Urinary bladder (tissue), 3 donors: ENCODE measurements at regions not wholly inside any gene's neighbourhood (a gene's known extent, or its start where the extent isn't known, plus 50 kb on each side); places are given as distances from the start of the nearest gene placed in this dataset.

Experiments
- DNase-seq: peaks from one replicate; pipeline ENCODE4 v3.0.0-alpha.2; 2015; ENCODE audit errors: extremely low spot score
- H3K27ac ChIP-seq: one replicate; pipeline ENCODE4 v1.5.1; 2013; ENCODE audit warnings: low read depth, mild to moderate bottlenecking, moderate library complexity
- H3K36me3 ChIP-seq: one replicate; pipeline ENCODE4 v1.6.1; 2013; ENCODE audit warnings: mild to moderate bottlenecking, moderate library complexity; ENCODE audit not compliant: insufficient read depth
- H3K4me1 ChIP-seq: one replicate; pipeline ENCODE4 v1.6.1; 2013; ENCODE audit warnings: mild to moderate bottlenecking, moderate library complexity; ENCODE audit not compliant: insufficient read depth
- H3K4me3 ChIP-seq: one replicate; pipeline ENCODE4 v1.5.1; 2013; ENCODE audit warnings: low read depth, low read length
- WGBS: extraction: QIAGEN DNeasy Blood & Tissue Kit; methylation state at CpG from one replicate; pipeline ENCODE4 v1.1.7; 2013; 5-methylcytosine and 5-hydroxymethylcytosine counted together
- donor health status: healthy with polysubstance abuse.
- donor health status: healthy.

GRCh38 chr3:28718074-28718849 lies 369.6 kb upstream of the AZI2 start:
- Histone ChIP-seq H3K4me1 (no peaks in the 10 kb centered on the region), H3K27ac (no peak overlapping the region), H3K36me3 (no peaks in the 10 kb centered on the region), H3K4me3 (no peak overlapping the region)
- no peak for DNase-seq
- 74% methylated on average over 4 of the region's 4 CpGs for WGBS

DNA sequence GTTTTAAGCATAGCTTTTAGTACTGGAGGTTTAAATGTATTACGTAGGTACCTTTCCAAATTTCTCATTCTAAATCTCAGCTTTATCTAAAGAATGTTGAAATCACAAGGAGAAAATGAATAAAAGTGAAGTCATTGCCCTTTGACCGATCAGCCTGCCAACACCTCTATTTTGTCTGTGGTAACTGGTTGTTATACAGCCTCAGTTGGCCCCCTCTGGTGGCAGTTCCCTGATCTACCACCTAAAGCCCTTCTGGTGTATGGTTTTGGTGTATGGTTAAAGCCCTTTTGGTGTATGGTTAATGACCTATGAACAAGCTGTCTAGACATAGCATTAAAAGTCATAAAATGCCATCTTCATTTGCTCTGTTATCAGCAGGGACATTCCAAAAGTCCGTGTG lies 378.2 kb upstream of the AZI2 start:
- 45% methylated on average over 3 of the region's 3 CpGs for WGBS
- Histone ChIP-seq H3K36me3 (no peaks in the 10 kb centered on the region), H3K4me1 (no peaks in the 10 kb centered on the region), H3K27ac (no peak overlapping the region), H3K4me3 (no peak overlapping the region)
- DNase-seq, result no peak

DNA sequence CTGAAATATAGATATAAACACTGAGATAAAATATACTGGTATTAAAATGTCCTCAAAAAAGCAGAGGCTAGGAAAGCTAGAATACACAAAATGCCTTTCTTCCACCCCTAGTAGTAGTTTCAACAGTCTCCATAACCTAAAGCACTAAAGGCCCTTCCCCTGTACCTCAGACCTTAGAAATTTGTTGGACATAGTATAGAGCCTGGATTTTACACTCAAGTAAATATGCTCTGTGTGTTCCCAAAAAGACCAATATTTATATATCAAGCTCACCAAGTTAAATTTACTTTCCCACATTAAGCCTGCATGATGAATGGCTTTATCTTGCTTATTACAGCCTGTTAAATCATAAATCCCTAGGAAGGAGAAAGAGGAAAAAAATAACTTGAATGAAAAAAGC lies 378.7 kb upstream of the AZI2 start:
- H3K4me3 ChIP-seq, result no peak overlapping the region
- no peaks in the 10 kb centered on the region for H3K36me3 ChIP-seq
- no peak overlapping the region for H3K27ac ChIP-seq
- H3K4me1 ChIP-seq, result no peaks in the 10 kb centered on the region
- no peak for DNase-seq

GRCh38 chr3:28738425-28738824 lies 389.8 kb upstream of the AZI2 start:
- 84% methylated on average over 2 of the region's 2 CpGs for WGBS
- H3K36me3 ChIP-seq, result no peaks in the 10 kb centered on the region
- no peak overlapping the region for H3K27ac ChIP-seq
- no peak for DNase-seq
- H3K4me1 ChIP-seq, result no peaks in the 10 kb centered on the region
- no peak overlapping the region for H3K4me3 ChIP-seq

DNA sequence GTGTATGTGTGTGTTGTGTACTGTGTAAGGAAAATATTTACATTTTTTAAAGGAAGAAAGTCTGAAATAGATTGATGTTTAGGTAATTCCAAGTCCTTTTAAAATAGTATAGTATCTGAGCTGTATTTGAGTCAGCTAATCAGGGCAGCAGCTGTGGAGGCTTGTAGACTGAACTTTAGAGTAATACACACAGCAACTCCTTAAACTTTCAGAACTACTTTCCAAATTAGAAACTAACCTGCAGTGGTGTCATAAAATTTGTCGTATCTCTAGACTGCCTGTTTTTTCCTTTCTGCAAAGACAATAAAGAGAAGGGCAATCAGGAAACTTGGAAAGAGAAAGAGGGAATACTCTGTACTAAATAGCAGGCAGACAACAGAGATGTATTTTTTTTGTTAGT lies 391.0 kb upstream of the AZI2 start:
- Histone ChIP-seq H3K27ac (no peak overlapping the region), H3K4me1 (no peaks in the 10 kb centered on the region), H3K36me3 (no peaks in the 10 kb centered on the region), H3K4me3 (no peak overlapping the region)
- WGBS, result 45% methylated on average over 1 of the region's 1 CpG
- no peak for DNase-seq

DNA sequence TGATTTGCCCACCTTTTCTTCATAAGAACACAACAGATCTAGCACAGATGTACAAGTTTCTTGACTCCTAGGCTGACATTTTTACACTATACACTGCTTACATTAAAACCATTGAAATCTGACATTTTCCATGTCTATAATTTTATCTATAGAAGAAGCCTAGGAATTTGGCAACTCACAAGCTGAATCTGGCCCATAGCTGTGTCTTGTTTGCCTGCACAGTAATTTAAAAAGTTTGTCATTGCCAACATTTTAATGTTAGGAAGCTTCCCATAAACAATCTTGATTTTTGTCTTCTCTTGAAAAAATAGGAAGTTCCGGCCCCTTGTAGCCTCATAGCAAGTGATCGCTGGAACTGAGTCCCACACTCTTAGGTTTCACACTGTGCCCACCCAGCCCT lies 394.6 kb upstream of the AZI2 start:
- Histone ChIP-seq H3K4me3 (no peak overlapping the region), H3K4me1 (no peaks in the 10 kb centered on the region), H3K36me3 (no peaks in the 10 kb centered on the region), H3K27ac (no peak overlapping the region)
- DNase-seq, result no peak
- WGBS, result 82% methylated on average over 2 of the region's 2 CpGs

DNA sequence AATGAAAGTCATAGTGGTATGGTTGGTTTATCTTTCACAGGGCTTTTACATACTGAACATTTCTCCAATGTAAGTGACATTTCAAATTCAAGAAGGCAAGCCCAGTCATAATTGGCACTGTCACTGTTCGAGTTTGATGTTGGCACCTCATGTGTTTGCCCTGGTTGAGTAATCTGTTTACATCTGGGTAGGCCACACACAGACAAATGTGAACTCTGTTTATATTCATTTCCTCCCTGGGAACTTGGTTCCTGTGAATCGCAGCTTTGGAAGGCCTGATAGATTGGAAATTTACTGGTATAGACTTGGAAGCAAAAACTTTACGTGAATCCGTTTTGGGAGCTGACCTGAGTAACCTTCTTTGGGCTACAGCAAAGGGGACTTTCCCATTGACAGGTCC lies 395.2 kb upstream of the AZI2 start:
- H3K4me1 ChIP-seq, result no peaks in the 10 kb centered on the region
- no peaks in the 10 kb centered on the region for H3K36me3 ChIP-seq
- no peak for DNase-seq
- H3K27ac ChIP-seq, result no peak overlapping the region
- 64% methylated on average over 4 of the region's 4 CpGs for WGBS
- no peak overlapping the region for H3K4me3 ChIP-seq

DNA sequence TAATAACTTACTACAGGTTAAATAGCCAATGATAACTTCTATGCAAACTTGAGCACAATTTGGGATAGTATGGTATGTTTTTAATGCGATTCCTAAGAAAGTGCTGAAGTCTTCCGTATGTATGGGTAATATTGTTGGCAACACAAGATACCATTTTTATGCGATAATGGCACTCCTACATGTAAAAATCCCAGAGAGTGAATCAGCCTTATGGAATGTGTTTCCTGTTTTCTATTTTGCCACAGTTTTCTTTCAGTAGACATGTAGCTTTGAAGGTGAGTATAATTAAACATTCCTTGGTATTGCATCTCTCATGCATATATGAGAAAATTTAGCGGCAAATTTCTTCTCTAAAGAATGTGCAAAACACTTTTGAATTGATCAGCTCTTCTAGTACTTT lies 396.8 kb upstream of the AZI2 start:
- WGBS, result 83% methylated on average over 4 of the region's 4 CpGs
- Histone ChIP-seq H3K4me1 (no peaks in the 10 kb centered on the region), H3K27ac (no peak overlapping the region), H3K36me3 (no peaks in the 10 kb centered on the region), H3K4me3 (no peak overlapping the region)
- no peak for DNase-seq

DNA sequence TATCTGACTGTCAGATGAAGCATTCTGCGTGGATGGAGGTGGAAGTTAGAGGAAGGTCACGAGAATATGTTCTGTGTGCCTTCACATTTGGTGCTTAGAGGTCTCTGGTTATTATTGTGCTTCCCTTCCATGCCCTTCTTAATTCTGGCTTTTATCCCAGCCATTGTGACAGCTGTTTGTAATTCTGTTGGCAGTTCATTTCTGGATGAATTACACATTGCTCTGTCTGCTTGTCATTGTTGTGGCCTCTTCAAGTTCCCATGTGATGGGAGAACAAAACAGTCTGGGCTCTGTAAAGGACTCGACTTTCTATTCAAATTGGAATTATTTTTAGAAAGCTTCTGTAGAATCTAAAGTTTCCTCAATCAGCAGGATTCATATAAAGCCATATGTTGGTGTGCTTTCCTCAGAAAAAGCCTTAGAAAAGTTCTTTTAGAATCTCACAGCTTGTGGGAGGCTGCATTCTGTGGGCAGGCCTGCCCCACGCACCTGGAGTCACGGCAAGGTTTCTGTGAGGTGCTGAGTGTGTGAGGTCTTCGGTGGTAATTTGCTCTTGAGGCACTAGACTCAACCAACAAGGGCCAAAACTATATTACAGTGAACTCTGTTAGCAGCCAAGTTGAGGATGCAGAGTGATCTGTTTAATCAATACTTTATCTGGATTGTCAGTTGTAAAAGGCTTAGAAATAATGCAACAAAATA lies 397.4 kb upstream of the AZI2 start:
- Histone ChIP-seq H3K4me1 (no peaks in the 10 kb centered on the region), H3K27ac (no peak overlapping the region), H3K4me3 (no peak overlapping the region), H3K36me3 (no peaks in the 10 kb centered on the region)
- DNase-seq, result no peak
- WGBS, result 80% methylated on average over 6 of the region's 6 CpGs

- WGBS, result over 99% methylated on average over 2 of the region's 2 CpGs
- H3K4me3 ChIP-seq, result no peak overlapping the region
- DNase-seq, result no peak
- no peak overlapping the region for H3K27ac ChIP-seq
- H3K36me3 ChIP-seq, result no peaks in the 10 kb centered on the region
- H3K4me1 ChIP-seq, result no peaks in the 10 kb centered on the region
These were observed 398.4 kb upstream of the AZI2 start for GRCh38 chr3:28746990-28747389.

- 97% methylated on average over 2 of the region's 2 CpGs for WGBS
- Histone ChIP-seq H3K4me3 (no peak overlapping the region), H3K27ac (no peak overlapping the region), H3K36me3 (no peaks in the 10 kb centered on the region), H3K4me1 (no peaks in the 10 kb centered on the region)
- no peak for DNase-seq
These were observed 403.2 kb upstream of the AZI2 start for GRCh38 chr3:28751864-28752263.

- 88% methylated on average over 1 of the region's 1 CpG for WGBS
- Histone ChIP-seq H3K4me1 (no peaks in the 10 kb centered on the region), H3K36me3 (no peaks in the 10 kb centered on the region), H3K4me3 (no peak overlapping the region), H3K27ac (no peak overlapping the region)
- no peak for DNase-seq
These were observed 403.7 kb upstream of the AZI2 start for GRCh38 chr3:28752290-28752689.

DNA sequence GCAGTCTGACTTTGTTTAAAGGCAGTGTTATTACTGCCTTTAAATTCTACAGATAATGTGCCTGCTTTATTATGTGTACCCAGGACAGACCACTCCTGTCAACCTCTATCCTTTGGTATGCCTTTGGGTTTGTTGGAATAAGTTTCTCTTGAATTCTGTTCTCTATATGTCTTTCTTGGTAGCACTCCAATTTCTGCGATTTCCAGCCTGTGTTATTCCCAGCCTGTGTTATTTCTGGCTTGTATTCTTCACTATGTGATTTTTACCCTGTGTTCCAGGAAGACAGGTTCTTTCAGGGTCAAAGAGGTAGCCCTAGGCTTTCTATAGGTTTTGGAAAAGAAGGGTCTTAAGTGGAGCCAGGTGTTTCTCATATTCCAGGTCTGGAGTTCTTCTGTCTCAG lies 407.4 kb upstream of the AZI2 start:
- DNase-seq, result no peak
- H3K36me3 ChIP-seq, result no peaks in the 10 kb centered on the region
- H3K4me1 ChIP-seq, result no peaks in the 10 kb centered on the region
- H3K27ac ChIP-seq, result no peak overlapping the region
- H3K4me3 ChIP-seq, result no peak overlapping the region
- whole genome bisulfite sequencing, result 63% methylated on average over 1 of the region's 1 CpG

DNA sequence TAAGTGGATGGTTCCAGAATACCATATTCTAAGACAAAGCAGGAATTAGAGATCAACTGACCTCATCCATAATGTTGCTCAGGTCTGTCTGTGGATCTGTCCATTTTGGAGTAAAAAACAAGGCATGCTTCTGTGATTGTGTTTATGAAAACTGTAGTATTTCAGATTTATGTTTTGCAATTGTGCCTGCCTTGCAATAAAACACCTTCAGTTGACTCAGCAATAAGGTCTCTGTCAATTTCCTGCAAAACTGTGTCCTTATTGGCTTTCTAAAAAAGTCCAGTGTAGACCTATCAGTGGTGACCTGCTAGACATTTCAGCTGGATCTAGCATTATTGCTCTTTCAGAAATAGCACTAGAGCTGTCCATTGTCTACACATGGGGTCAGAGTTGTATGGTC lies 409.5 kb upstream of the AZI2 start:
- H3K4me1 ChIP-seq, result no peaks in the 10 kb centered on the region
- DNase-seq, result no peak

More for the DNA sequence above, 409.5 kb upstream of the AZI2 start:
- Histone ChIP-seq H3K36me3 (no peaks in the 10 kb centered on the region), H3K4me3 (no peak overlapping the region), H3K27ac (no peak overlapping the region)
